Activated T-cell treated with anti-CD3 and anti-CD28 coated beads, Interleukin-2, amount 50 U/mL, for 72 hours (primary cell): ENCODE measurements at regions not wholly inside any gene's neighbourhood (a gene's known extent, or its start where the extent isn't known, plus 50 kb on each side); places are given as distances from the start of the nearest gene placed in this dataset.

Source experiments
- ATAC-seq, 2 donors: fragments of 150-1000 bp; cut with Tn5 transposase; replicated peaks in 1 of 2; 2 replicates each; pipeline ENCODE4 v1.10.0; 2021; ENCODE audit warnings: moderate library complexity in 2 of 2, mild to moderate bottlenecking in 1 of 2
- DNase-seq, 2 donors: peaks; one replicate each; pipeline ENCODE4 v3.0.0; 2021 to 2022; ENCODE audit warnings: mixed read lengths in 1 of 2
- H3K27ac Mint-ChIP-seq: one replicate; pipeline ENCODE4 v1.8.0; 2022; ENCODE audit warnings: mild to moderate bottlenecking, moderate library complexity, mixed read lengths
- H3K27me3 Mint-ChIP-seq: one replicate; pipeline ENCODE4 v1.8.0; 2022; ENCODE audit warnings: low read depth, mixed read lengths
- H3K36me3 Mint-ChIP-seq, 2 donors: one replicate each; pipeline ENCODE4 v1.8.0; 2022; ENCODE audit warnings: mixed read lengths in 2 of 2, mild to moderate bottlenecking in 1 of 2; ENCODE audit not compliant: insufficient read depth in 2 of 2
- H3K4me1 Mint-ChIP-seq: one replicate; pipeline ENCODE4 v1.8.0; 2022; ENCODE audit warnings: low read depth, mixed read lengths
- H3K4me3 Mint-ChIP-seq, 2 donors: one replicate each; pipeline ENCODE4 v1.8.0; 2022; ENCODE audit warnings: mild to moderate bottlenecking in 2 of 2, mixed read lengths in 2 of 2, moderate library complexity in 2 of 2
- H3K9me3 Mint-ChIP-seq, 2 donors: one replicate each; pipeline ENCODE4 v1.8.0; 2022; ENCODE audit warnings: mixed read lengths in 2 of 2

DNA sequence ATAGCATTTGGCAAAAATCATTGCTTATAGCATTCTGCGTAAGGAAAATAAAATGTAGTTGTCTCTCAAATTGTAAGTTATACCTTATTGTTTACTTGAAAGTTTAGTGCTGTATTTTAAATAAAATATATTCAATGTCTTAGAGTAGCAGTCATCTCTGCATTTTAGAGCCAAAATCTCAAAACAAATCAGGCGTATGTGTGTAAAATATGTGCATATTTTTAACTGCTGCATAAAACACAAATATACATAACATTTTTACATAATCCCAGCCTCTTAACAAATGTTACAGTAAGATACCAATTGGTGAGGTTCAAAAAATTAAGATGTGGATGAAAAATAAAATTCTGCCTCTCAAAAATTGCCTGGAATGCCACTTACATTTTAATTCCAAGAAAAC is 145.8 kb upstream of the AGA start:
- DNase-seq (no peak), ATAC-seq (no peak)
- H3K4me1 Mint-ChIP-seq = no peaks in the 10 kb centered on the region
- no peak overlapping the region for H3K4me3 Mint-ChIP-seq
- no peak overlapping the region for H3K27ac Mint-ChIP-seq
- H3K27me3 Mint-ChIP-seq = no peaks in the 10 kb centered on the region
- H3K9me3 Mint-ChIP-seq = no peaks in the 10 kb centered on the region
- no peaks in the 10 kb centered on the region for H3K36me3 Mint-ChIP-seq

- H3K4me1 Mint-ChIP-seq = peaks cover 9% of the 10 kb centered on the region
- no peaks in the 10 kb centered on the region for H3K9me3 Mint-ChIP-seq
- no peak overlapping the region for H3K27ac Mint-ChIP-seq
- H3K27me3 Mint-ChIP-seq = no peaks in the 10 kb centered on the region
- DNase-seq (no peak), ATAC-seq (no peak)
- no peak overlapping the region for H3K4me3 Mint-ChIP-seq
- peaks cover 0 to 2% of the 10 kb centered on the region in 2 donors for H3K36me3 Mint-ChIP-seq
Observed at GRCh38 chr4:177595386-177595785, 153.1 kb upstream of the AGA start.

GRCh38 chr4:177596035-177596434 is 153.8 kb upstream of the AGA start:
- peaks cover 0 to 2% of the 10 kb centered on the region in 2 donors for H3K36me3 Mint-ChIP-seq
- H3K27ac Mint-ChIP-seq = no peak overlapping the region
- no peaks in the 10 kb centered on the region for H3K27me3 Mint-ChIP-seq
- DNase-seq (peak; percentile 45 to 67), ATAC-seq (peak; percentile 99 to 100)
- H3K4me1 Mint-ChIP-seq = peaks cover 9% of the 10 kb centered on the region
- no peak overlapping the region for H3K4me3 Mint-ChIP-seq
- H3K9me3 Mint-ChIP-seq = no peaks in the 10 kb centered on the region

DNA sequence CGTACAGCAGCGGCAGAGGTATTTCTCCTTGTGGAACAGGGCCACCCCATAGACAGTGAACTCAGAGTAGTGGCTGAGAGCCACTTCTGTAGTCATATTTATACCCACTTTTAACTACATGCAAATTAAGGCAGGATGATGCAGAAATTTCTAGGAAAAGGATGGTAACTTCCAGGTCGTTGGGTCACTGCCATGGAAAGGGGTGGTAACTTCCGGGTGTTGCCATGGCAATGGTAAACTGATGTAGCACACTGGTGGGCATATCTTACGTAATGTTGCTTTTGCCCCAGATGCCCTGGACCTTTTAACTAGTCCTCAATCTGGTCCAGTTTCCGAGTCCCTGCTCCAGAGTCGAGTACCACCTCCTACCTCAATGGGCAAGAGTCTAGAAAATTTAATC is 154.8 kb upstream of the AGA start:
- Mint-ChIP-seq H3K27ac (no peak overlapping the region), H3K4me1 (peaks cover 9% of the 10 kb centered on the region), H3K36me3 (peaks cover 0 to 2% of the 10 kb centered on the region in 2 donors), H3K27me3 (no peaks in the 10 kb centered on the region), H3K4me3 (no peak overlapping the region), H3K9me3 (no peaks in the 10 kb centered on the region)
- DNase-seq = no peak
- ATAC-seq = no peak

GRCh38 chr4:177605252-177605651 is 163.0 kb upstream of the AGA start:
- Mint-ChIP-seq H3K4me1 (no peaks in the 10 kb centered on the region), H3K9me3 (peaks cover 0 to 3% of the 10 kb centered on the region in 2 donors), H3K36me3 (no peaks in the 10 kb centered on the region), H3K27me3 (no peaks in the 10 kb centered on the region), H3K27ac (no peak overlapping the region), H3K4me3 (no peak overlapping the region)
- ATAC-seq = no peak
- DNase-seq = no peak

GRCh38 chr4:177607111-177607573 is 164.9 kb upstream of the AGA start:
- H3K4me3 Mint-ChIP-seq = no peak overlapping the region
- no peaks in the 10 kb centered on the region for H3K36me3 Mint-ChIP-seq
- H3K9me3 Mint-ChIP-seq = peaks cover 0 to 3% of the 10 kb centered on the region in 2 donors
- no peak for DNase-seq
- H3K4me1 Mint-ChIP-seq = no peaks in the 10 kb centered on the region
- ATAC-seq = no peak
- no peaks in the 10 kb centered on the region for H3K27me3 Mint-ChIP-seq
- no peak overlapping the region for H3K27ac Mint-ChIP-seq

DNA sequence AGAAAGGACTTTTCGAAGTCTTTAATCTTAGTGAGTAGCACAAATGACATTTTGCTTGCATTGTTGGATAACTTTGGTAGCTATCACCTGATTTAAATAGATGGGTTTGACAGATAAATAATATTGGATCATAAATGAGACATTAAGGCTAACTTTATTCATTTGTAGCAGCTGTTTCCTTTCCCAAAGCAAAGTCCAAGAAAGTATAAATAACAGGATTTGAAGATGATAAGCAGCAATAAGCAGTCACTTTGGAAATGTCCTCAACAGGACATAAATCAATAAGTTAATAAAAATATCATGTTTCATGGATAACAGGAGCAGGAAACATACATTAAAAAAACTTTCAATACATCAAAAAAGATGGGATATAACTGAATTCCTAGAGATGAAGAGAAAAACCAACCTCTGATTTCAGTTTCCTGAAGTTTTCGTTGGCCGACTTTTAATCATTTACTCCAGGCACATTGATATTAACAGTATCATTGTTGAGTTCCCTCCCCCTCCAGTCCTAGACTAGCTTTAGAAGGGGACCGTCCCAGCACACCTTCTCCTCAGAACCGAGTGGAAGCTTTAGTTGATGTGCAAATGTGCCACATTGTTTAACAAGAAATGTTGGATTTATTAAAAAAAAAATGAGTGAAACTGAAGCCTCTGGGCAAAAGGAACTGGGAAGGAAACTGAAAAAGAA is 169.9 kb upstream of the AGA start:
- Mint-ChIP-seq H3K4me3 (no peak overlapping the region), H3K27me3 (no peaks in the 10 kb centered on the region), H3K9me3 (no peaks in the 10 kb centered on the region), H3K4me1 (no peaks in the 10 kb centered on the region), H3K36me3 (no peaks in the 10 kb centered on the region), H3K27ac (no peak overlapping the region)
- ATAC-seq = no peak
- DNase-seq = no peak

- no peaks in the 10 kb centered on the region for H3K36me3 Mint-ChIP-seq
Observed at GRCh38 chr4:177612684-177613083, 170.4 kb upstream of the AGA start.

GRCh38 chr4:177632481-177632880 is 190.2 kb upstream of the AGA start:
- Mint-ChIP-seq H3K27ac (no peak overlapping the region), H3K4me3 (no peak overlapping the region), H3K36me3 (no peaks in the 10 kb centered on the region), H3K27me3 (no peaks in the 10 kb centered on the region), H3K4me1 (no peaks in the 10 kb centered on the region), H3K9me3 (peaks cover 0 to 4% of the 10 kb centered on the region in 2 donors)
- ATAC-seq (no peak), DNase-seq (no peak)

More at GRCh38 chr4:177612684-177613083, 170.4 kb upstream of the AGA start:
- DNase-seq (no peak), ATAC-seq (no peak)
- Mint-ChIP-seq H3K27ac (no peak overlapping the region), H3K27me3 (no peaks in the 10 kb centered on the region), H3K9me3 (no peaks in the 10 kb centered on the region), H3K4me1 (no peaks in the 10 kb centered on the region), H3K4me3 (no peak overlapping the region)

- no peak for DNase-seq
- H3K4me1 Mint-ChIP-seq = no peaks in the 10 kb centered on the region
- ATAC-seq = no peak
- H3K36me3 Mint-ChIP-seq = no peaks in the 10 kb centered on the region
- H3K4me3 Mint-ChIP-seq = no peak overlapping the region
- no peak overlapping the region for H3K27ac Mint-ChIP-seq
- H3K27me3 Mint-ChIP-seq = no peaks in the 10 kb centered on the region
- peaks cover 0 to 4% of the 10 kb centered on the region in 2 donors for H3K9me3 Mint-ChIP-seq
Observed at GRCh38 chr4:177638871-177639270, 196.6 kb upstream of the AGA start.

DNA sequence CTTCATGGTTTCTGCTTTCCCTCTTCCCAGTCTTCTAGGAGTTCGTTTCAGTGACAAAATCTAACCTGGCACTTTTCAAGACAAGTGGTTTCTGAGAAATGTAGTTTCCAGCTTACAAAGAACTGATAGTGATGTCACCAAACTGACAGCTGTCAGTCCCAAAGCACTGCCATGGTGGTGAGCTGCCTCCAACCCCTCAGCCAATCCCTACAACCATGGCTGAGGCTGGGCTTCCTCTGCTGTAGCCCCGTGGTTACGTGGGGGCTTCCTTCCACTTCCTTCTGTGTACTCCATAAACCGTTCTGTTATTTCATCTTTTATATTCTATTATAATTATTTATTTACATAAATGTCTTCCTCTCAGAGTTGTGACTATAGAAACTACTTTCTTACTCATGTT is 198.6 kb upstream of the AGA start:
- DNase-seq (no peak), ATAC-seq (no peak)
- H3K4me3 Mint-ChIP-seq = no peak overlapping the region
- H3K27ac Mint-ChIP-seq = no peak overlapping the region
- no peaks in the 10 kb centered on the region for H3K27me3 Mint-ChIP-seq
- no peaks in the 10 kb centered on the region for H3K4me1 Mint-ChIP-seq
- H3K9me3 Mint-ChIP-seq = peaks cover 0 to 4% of the 10 kb centered on the region in 2 donors
- H3K36me3 Mint-ChIP-seq = no peaks in the 10 kb centered on the region

DNA sequence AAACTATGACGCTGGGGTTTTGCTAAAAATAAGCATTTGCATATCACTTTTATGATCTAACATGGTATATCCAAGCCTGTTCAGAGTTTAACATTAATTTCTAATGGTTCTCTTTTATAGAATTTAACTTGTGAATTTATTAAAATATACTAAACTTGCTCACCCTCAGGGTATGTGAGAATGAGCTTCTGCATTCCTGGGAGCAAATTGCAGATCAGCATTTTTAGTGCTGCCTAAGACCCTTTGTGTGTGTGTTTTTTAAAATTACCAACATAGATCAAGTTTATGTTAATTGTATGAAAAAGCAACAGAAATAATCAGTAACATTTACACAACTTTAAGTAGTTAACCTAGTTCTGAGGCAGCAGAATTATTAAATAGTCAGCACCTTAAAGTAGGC is 218.0 kb upstream of the AGA start:
- no peak overlapping the region for H3K27ac Mint-ChIP-seq
- H3K4me1 Mint-ChIP-seq = no peaks in the 10 kb centered on the region
- no peaks in the 10 kb centered on the region for H3K27me3 Mint-ChIP-seq
- H3K4me3 Mint-ChIP-seq = no peak overlapping the region
- ATAC-seq = no peak
- peaks cover 0 to 3% of the 10 kb centered on the region in 2 donors for H3K36me3 Mint-ChIP-seq
- DNase-seq = no peak
- peaks cover 5 to 9% of the 10 kb centered on the region in 2 donors for H3K9me3 Mint-ChIP-seq

DNA sequence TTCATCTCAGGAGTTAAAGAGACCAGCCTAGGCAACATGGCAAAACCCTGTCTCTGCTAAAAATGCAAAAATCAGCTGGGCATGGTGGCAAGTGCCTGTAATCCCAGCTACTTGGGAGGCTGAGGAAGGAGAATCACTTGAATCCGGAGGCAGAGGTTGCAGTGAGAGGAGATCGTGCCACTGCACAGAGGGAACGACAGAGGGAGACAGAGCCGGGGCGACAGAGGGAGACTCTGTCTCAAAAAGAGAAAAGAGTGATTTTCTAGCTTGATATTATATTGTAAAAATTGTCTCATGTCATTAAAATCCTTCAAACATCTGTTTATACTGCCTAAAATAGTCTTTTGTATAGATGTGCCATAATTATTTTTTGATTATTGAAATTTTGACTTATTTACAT is 225.4 kb upstream of the AGA start:
- H3K4me1 Mint-ChIP-seq = peaks cover 5% of the 10 kb centered on the region
- ATAC-seq (no peak), DNase-seq (no peak)
- no peak overlapping the region for H3K27ac Mint-ChIP-seq
- H3K4me3 Mint-ChIP-seq = no peak overlapping the region
- H3K9me3 Mint-ChIP-seq = no peaks in the 10 kb centered on the region
- H3K36me3 Mint-ChIP-seq = no peaks in the 10 kb centered on the region
- no peaks in the 10 kb centered on the region for H3K27me3 Mint-ChIP-seq

DNA sequence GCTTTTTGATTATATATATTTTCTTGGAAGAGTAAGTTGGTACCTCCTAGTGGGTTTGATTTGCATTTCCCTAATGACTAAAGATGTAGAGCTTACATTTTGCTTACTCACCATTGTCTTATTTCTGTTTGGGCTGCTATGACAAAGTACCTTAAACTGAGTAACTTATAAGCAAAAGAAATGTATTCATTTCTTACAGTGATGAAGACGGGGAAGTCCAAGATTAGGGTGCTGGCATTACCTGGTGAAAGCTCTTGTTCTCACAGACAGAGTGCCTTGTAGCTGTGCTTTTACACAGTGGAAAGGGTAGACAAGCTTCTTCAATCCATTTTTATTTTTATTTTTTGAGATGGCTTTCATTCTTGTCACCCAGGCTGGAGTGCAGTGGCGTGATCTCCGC is 229.2 kb upstream of the AGA start:
- ATAC-seq (peak in 1 of 2 donors; percentile 70), DNase-seq (no peak)
- no peak overlapping the region for H3K27ac Mint-ChIP-seq
- no peaks in the 10 kb centered on the region for H3K27me3 Mint-ChIP-seq
- no peak overlapping the region for H3K4me3 Mint-ChIP-seq
- H3K36me3 Mint-ChIP-seq = no peaks in the 10 kb centered on the region
- H3K9me3 Mint-ChIP-seq = no peaks in the 10 kb centered on the region
- H3K4me1 Mint-ChIP-seq = peaks cover 5% of the 10 kb centered on the region
